HCT116 (cell line): ENCODE measurements at regions not wholly inside any gene's neighbourhood (a gene's known extent, or its start where the extent isn't known, plus 50 kb on each side); places are given as distances from the start of the nearest gene placed in this dataset.

Experiments used
- ATAC-seq: fragments of 200-7000 bp; cut with Tn5 transposase; 2 replicates; pipeline ENCODE4 v1.9.1; 2020; ENCODE audit warnings: mild to moderate bottlenecking, moderate library complexity
- BruUV-seq: library from RNA; stranded (reverse); fragments of 400-500 nt; replicated peaks from 2 replicates; lab custom pipeline; 2021; lab: Mats Ljungman, UMichigan
- CTCF ChIA-PET: fragments of 300-600 bp; sonication (Branson Sonifier 250); formaldehyde crosslinking; loops from one replicate; lab custom pipeline; 2021; ENCODE audit warnings: antibody characterized with exemption; lab: Charles Lee
- POLR2A ChIA-PET: fragments of 300-600, 350-600 bp; sonication (Branson Sonifier 250); formaldehyde crosslinking; loops from one replicate; lab custom pipeline; 2021; ENCODE audit warnings: antibody characterized with exemption; lab: Charles Lee
- RAD21 ChIA-PET, 2 experiments: fragments of 300-600 bp; sonication (Branson Sonifier 250); formaldehyde crosslinking; loops; one replicate each; lab custom pipeline; 2023; ENCODE audit warnings: low total read pairs in 2 of 2; ENCODE audit not compliant: uncharacterized antibody in 2 of 2, unreplicated experiment in 2 of 2, low non-redundant PET in 1 of 2; lab: Charles Lee
- DNase-seq: peaks from one replicate; pipeline ENCODE4 v3.0.0-alpha.2; 2010; ENCODE audit warnings: low read depth, low spot score
- H2AFZ ChIP-seq: fragments of 200-600 bp; shearing (Covaris generic), sonication (generic); 2 replicates; pipeline ENCODE4 v1.6.1; 2017; ENCODE audit warnings: low read depth, mixed run types, mixed read lengths, antibody characterized with exemption, low read length; ENCODE audit not compliant: poor library complexity, severe bottlenecking
- H3K27ac ChIP-seq: 2 replicates; pipeline ENCODE4 v1.5.1; 2012; ENCODE audit warnings: low read depth, low read length
- H3K27me3 ChIP-seq: fragments of 200-600 bp; sonication (generic); 2 replicates; pipeline ENCODE4 v1.6.1; 2016; ENCODE audit warnings: mixed run types, low read length, mixed read lengths; ENCODE audit not compliant: insufficient read depth
- H3K36me3 ChIP-seq, 2 experiments: fragments of 200-500 bp in 1 of 2; fragments of 200-600 bp in 1 of 2; sonication (Bioruptor generic) in 1 of 2; sonication (generic) in 1 of 2; 2 replicates each; pipeline versions ENCODE4 v1.5.1 to v1.6.1; 2014 to 2016; ENCODE audit warnings: low read length in 2 of 2, inconsistent platforms in 1 of 2, mixed read lengths in 1 of 2, mixed run types in 1 of 2; ENCODE audit not compliant: insufficient read depth in 2 of 2, control insufficient read depth in 1 of 2
- H3K4me1 ChIP-seq, 2 experiments: fragments of 200-600 bp in 1 of 2; sonication (generic) in 1 of 2; 2 replicates each; pipeline versions ENCODE4 v1.5.1 to v1.6.1; 2012 to 2017; ENCODE audit warnings: low read length in 2 of 2, inconsistent platforms in 1 of 2, mild to moderate bottlenecking in 1 of 2, mixed read lengths in 1 of 2, mixed run types in 1 of 2, moderate library complexity in 1 of 2; ENCODE audit not compliant: insufficient read depth in 2 of 2, control insufficient read depth in 1 of 2
- H3K4me2 ChIP-seq: fragments of 200-600 bp; sonication (generic); 2 replicates; pipeline ENCODE4 v1.6.1; 2017; ENCODE audit warnings: mixed run types, low read length, mixed read lengths
- H3K4me3 ChIP-seq, 2 experiments: fragments of 200-600 bp in 1 of 2; sonication (generic) in 1 of 2; replicated peaks in 1 of 2; 2 replicates each; pipeline ENCODE4 v1.5.1; 2011 to 2016; ENCODE audit warnings: low read length in 2 of 2, control low read depth in 1 of 2, low read depth in 1 of 2, mild to moderate bottlenecking in 1 of 2, mixed read lengths in 1 of 2, mixed run types in 1 of 2
- H3K79me2 ChIP-seq: fragments of 200-600 bp; sonication (generic); 2 replicates; pipeline ENCODE4 v1.6.1; 2017; ENCODE audit warnings: mild to moderate bottlenecking, mixed run types, low read length, moderate library complexity, mixed read lengths; ENCODE audit not compliant: insufficient read depth
- H3K9ac ChIP-seq: fragments of 200-600 bp; sonication (generic); 2 replicates; pipeline ENCODE4 v1.6.1; 2016; ENCODE audit warnings: low read length, mixed read lengths
- H3K9me2 ChIP-seq: fragments of 200-600 bp; sonication (generic), shearing (Covaris generic); 2 replicates; pipeline ENCODE4 v1.6.1; 2017; ENCODE audit warnings: mixed run types, mild to moderate bottlenecking, moderate library complexity; ENCODE audit not compliant: insufficient read depth
- H3K9me3 ChIP-seq, 2 experiments: fragments of 200-500 bp in 1 of 2; fragments of 200-600 bp in 1 of 2; sonication (Bioruptor generic) in 1 of 2; sonication (generic) in 1 of 2; 2 replicates each; pipeline ENCODE4 v1.6.1; 2014 to 2017; ENCODE audit warnings: low read length in 2 of 2, mixed read lengths in 2 of 2, inconsistent platforms in 1 of 2, low read depth in 1 of 2, mild to moderate bottlenecking in 1 of 2, mixed run types in 1 of 2, moderate library complexity in 1 of 2; ENCODE audit not compliant: control insufficient read depth in 1 of 2, insufficient read depth in 1 of 2
- H4K20me1 ChIP-seq: fragments of 200-600 bp; sonication (generic), shearing (Covaris generic); 2 replicates; pipeline ENCODE4 v1.6.1; 2017; ENCODE audit warnings: mixed run types, mild to moderate bottlenecking, moderate library complexity; ENCODE audit not compliant: insufficient read depth
- EGR1 ChIP-seq: IDR thresholded peaks from 2 replicates; pipeline ENCODE4 v1.6.1; 2012; ENCODE audit warnings: low read depth
- ELF1 ChIP-seq: IDR thresholded peaks from 2 replicates; pipeline ENCODE4 v1.6.1; 2012; ENCODE audit warnings: low read depth, borderline replicate concordance
- RAD21 ChIP-seq: IDR thresholded peaks from 2 replicates; pipeline ENCODE4 v1.6.1; 2012; ENCODE audit warnings: low read depth, mild to moderate bottlenecking
- SP1 ChIP-seq: IDR thresholded peaks from 2 replicates; pipeline ENCODE4 v1.6.1; 2012; ENCODE audit warnings: low read depth
- SRF ChIP-seq: IDR thresholded peaks from 2 replicates; pipeline ENCODE4 v1.6.1; 2012; ENCODE audit warnings: low read depth
- YY1 ChIP-seq: IDR thresholded peaks from 2 replicates; pipeline ENCODE4 v1.6.1; 2011; ENCODE audit warnings: low read length, low read depth, moderate library complexity, mild to moderate bottlenecking; ENCODE audit not compliant: insufficient replicate concordance; ENCODE audit errors: extremely low read depth
- ZBTB33 ChIP-seq: IDR thresholded peaks from 2 replicates; pipeline ENCODE4 v1.6.1; 2011; ENCODE audit warnings: mild to moderate bottlenecking, low read length, moderate library complexity; ENCODE audit not compliant: insufficient replicate concordance; ENCODE audit errors: extremely low read depth
- intact Hi-C: fragments of 100-400 bp; cut with micrococcal nuclease; formaldehyde crosslinking; loops from 2 replicates; pipeline ENCODE4 v1.10.0; 2022

- ATAC-seq (no peak), DNase-seq (no peak)
- Histone ChIP-seq H3K27me3 (no peaks in the 10 kb centered on the region), H3K4me1 (no peaks in the 10 kb centered on the region), H3K4me3 (no peak overlapping the region), H2AFZ (no peak overlapping the region), H3K9ac (no peak overlapping the region), H3K36me3 (no peaks in the 10 kb centered on the region), H3K4me2 (no peak overlapping the region), H4K20me1 (no peaks in the 10 kb centered on the region), H3K9me3 (no peaks in the 10 kb centered on the region; a peak in 1 of 4 replicates), H3K9me2 (no peaks in the 10 kb centered on the region), H3K79me2 (no peaks in the 10 kb centered on the region), H3K27ac (no peak overlapping the region)
- ChIA-PET CTCF (no interaction called here), RAD21 (no interaction called here), POLR2A (no interaction called here)
- no peak for TF ChIP-seq SRF
- no peak for TF ChIP-seq SP1
- TF ChIP-seq EGR1, result no peak
- TF ChIP-seq RAD21, result no peak
- TF ChIP-seq YY1, result no peak
- no peak for TF ChIP-seq ZBTB33
- TF ChIP-seq ELF1, result no peak
- intact Hi-C loops, result no loop called here
- no TSS peak for BruUV-seq
Measured at GRCh38 chr12:127613056-127613455, 653.9 kb upstream of the TMEM132C start.
